DND-41 (cell line): ENCODE measurements at regions not wholly inside any gene's neighbourhood (a gene's known extent, or its start where the extent isn't known, plus 50 kb on each side); places are given as distances from the start of the nearest gene placed in this dataset.

Source experiments
- EZH2 ChIP-seq: IDR thresholded peaks from 3 replicates; pipeline ENCODE4 v1.6.1; 2012; ENCODE audit warnings: borderline replicate concordance, low read depth, mild to moderate bottlenecking, moderate library complexity, low read length, inconsistent platforms; ENCODE audit not compliant: severe bottlenecking
- TF ChIP-seq, protein P1 (sequence below): IDR thresholded peaks from 2 replicates; pipeline ENCODE4 v1.5.1; 2012; ENCODE audit warnings: borderline replicate concordance, low read length, moderate library complexity, mild to moderate bottlenecking; ENCODE audit not compliant: poor library complexity, severe bottlenecking; ENCODE audit errors: extremely low read depth

DNA sequence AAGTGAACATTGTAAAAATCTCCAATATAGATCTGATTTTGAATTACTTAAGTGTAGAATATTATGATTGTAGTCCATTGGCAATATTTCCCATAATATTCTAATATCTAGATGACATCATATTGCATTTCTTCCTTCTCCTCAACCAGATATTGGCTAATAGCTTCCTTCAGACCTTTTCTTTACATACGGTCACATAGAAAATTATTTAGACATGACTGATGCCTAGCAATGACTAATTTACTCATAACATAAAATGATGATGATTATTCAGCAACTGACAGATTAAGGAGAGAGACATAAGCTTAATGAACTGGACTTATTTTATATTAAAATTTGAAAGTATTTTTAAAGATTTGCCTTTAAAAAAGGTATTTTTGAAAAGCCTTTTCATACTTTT is 1287.6 kb downstream of the STIM2 start:
- TF ChIP-seq, protein P1, sequence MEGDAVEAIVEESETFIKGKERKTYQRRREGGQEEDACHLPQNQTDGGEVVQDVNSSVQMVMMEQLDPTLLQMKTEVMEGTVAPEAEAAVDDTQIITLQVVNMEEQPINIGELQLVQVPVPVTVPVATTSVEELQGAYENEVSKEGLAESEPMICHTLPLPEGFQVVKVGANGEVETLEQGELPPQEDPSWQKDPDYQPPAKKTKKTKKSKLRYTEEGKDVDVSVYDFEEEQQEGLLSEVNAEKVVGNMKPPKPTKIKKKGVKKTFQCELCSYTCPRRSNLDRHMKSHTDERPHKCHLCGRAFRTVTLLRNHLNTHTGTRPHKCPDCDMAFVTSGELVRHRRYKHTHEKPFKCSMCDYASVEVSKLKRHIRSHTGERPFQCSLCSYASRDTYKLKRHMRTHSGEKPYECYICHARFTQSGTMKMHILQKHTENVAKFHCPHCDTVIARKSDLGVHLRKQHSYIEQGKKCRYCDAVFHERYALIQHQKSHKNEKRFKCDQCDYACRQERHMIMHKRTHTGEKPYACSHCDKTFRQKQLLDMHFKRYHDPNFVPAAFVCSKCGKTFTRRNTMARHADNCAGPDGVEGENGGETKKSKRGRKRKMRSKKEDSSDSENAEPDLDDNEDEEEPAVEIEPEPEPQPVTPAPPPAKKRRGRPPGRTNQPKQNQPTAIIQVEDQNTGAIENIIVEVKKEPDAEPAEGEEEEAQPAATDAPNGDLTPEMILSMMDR = no peak
- TF ChIP-seq EZH2 = no peak
